Stimulated activated effector memory CD8-positive, alpha-beta T cell treated with anti-CD3 and anti-CD28 coated beads, Interleukin-12 subunit alpha, Interleukin-12 subunit beta, amount 100 ng/mL, for 72 hours (primary cell): ENCODE measurements at regions not wholly inside any gene's neighbourhood (a gene's known extent, or its start where the extent isn't known, plus 50 kb on each side); places are given as distances from the start of the nearest gene placed in this dataset.
"Not testable (repeated sequence)": the region's sequence is repeated elsewhere in the genome, so short reads cannot be mapped to it uniquely, and the experiment has no call there.

Source experiments
- ATAC-seq: fragments of 150-1000 bp; cut with Tn5 transposase; 2 replicates; pipeline ENCODE4 v1.10.0; 2021
- DNase-seq, 2 donors: peaks; one replicate each; pipeline ENCODE4 v3.0.0; 2021 to 2022; ENCODE audit warnings: low spot score in 2 of 2
- H3K27ac Mint-ChIP-seq: one replicate; pipeline ENCODE4 v1.8.0; 2022; ENCODE audit warnings: mild to moderate bottlenecking, mixed read lengths
- H3K36me3 Mint-ChIP-seq: one replicate; pipeline ENCODE4 v1.8.0; 2022; ENCODE audit warnings: mild to moderate bottlenecking, mixed read lengths
- H3K4me1 Mint-ChIP-seq: one replicate; pipeline ENCODE4 v1.8.0; 2022; ENCODE audit warnings: mixed read lengths
- H3K4me3 Mint-ChIP-seq: one replicate; pipeline ENCODE4 v1.8.0; 2022; ENCODE audit warnings: mild to moderate bottlenecking, mixed read lengths
- H3K9me3 Mint-ChIP-seq: one replicate; pipeline ENCODE4 v1.8.0; 2022; ENCODE audit warnings: mixed read lengths

DNA sequence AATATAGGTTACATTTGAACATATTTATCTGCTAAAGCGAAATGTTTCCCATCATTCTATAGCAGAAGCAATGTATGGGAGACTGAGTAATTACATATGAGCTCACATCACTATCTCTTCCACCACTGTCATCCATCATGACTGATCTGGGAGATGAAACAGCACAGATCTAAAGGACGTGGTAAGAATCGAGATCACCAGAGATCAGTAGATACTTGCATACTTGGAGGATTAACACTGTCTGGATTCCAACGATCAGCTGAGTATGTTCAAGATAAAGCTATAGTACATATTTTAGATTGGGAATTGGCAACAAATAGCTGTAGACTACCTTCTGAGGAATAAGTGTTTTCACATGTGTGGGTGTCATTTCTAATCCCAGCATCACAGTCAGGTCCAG is 94.6 kb downstream of the FOXD4L6 start:
- not testable (repeated sequence) for H3K27ac Mint-ChIP-seq, H3K4me1 Mint-ChIP-seq, H3K9me3 Mint-ChIP-seq, DNase-seq, H3K36me3 Mint-ChIP-seq, H3K4me3 Mint-ChIP-seq
- ATAC-seq: peak; percentile 21

GRCh38 chr9:41033360-41033759 is 95.1 kb downstream of the FOXD4L6 start:
- not testable (repeated sequence) for DNase-seq, H3K27ac Mint-ChIP-seq, H3K36me3 Mint-ChIP-seq, H3K4me3 Mint-ChIP-seq, H3K9me3 Mint-ChIP-seq, H3K4me1 Mint-ChIP-seq
- peak; percentile 51 for ATAC-seq

DNA sequence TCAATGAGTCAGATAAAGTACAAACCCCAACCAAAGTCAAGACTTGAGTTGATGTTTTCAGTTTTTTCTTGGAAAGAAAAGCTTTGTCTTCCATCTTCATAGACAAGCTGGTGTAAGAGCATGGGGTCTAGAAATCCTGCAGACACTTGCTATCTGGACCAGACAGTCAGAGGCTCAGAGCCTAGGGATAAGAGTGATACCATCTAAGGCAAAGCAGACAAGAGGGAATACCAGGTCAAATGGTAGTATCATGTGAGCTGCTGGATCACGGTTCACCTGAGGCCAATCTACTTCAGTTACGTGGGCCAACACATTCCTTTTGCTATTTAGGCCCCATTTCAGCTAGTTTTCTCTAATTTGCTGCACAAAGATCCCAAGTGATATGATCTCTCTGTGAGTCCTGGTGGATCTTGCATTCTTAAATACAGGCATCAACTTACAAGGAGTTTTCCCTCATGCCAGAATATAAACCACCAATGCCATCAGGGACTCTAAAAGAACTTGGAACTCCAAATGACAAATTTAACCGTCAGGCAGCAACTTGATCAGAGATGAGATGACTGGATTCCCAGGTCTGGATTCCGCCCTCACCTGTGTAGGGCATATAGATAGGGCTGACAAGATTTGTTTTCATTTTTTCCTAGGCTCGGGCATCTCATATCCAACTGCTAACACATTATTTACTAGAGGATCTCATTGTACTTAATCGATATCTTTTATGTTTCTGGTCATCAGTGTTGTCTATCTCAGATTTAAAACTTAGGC is 101.4 kb downstream of the FOXD4L6 start:
- H3K9me3 Mint-ChIP-seq, H3K27ac Mint-ChIP-seq, H3K4me3 Mint-ChIP-seq, H3K4me1 Mint-ChIP-seq, H3K36me3 Mint-ChIP-seq, DNase-seq: not testable (repeated sequence)
- ATAC-seq: peak; percentile 13

- not testable (repeated sequence) for ATAC-seq, H3K4me1 Mint-ChIP-seq, DNase-seq, H3K9me3 Mint-ChIP-seq, H3K36me3 Mint-ChIP-seq, H3K27ac Mint-ChIP-seq, H3K4me3 Mint-ChIP-seq
Observed at GRCh38 chr9:41022365-41022764, 106.1 kb downstream of the FOXD4L6 start.

DNA sequence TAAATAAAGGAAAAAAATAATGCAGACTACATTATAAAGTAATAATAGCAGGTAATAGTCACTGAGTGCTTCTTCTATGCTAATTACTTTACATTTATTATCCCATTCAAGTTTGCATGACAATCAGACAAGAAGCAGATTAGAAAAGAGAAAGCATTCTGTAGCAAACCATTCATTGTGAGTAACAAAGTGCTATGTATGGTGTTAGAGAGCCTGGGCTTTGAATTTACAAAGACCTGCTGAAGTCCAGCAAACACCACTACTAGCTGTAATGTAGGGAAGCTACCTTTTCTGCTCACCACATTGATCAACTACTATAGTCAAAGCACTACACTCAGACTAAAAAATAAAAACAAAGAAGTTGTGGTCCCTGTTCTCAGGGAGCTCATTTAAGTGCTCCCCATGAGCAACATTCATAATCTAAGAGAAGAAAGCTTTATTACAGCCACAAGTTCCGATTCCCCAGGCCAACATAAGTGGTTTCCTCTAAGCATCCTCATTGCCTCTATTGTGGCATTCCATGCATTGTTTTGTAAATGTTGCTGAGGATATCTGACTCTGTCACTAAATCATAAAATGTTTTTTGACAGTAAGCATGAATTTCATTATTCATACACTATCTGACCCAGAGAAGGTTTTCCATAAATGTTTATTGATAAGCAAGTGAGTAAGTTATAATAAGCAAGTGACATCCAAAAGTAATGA is 108.5 kb downstream of the FOXD4L6 start:
- not testable (repeated sequence) for H3K27ac Mint-ChIP-seq, H3K9me3 Mint-ChIP-seq, DNase-seq, H3K4me1 Mint-ChIP-seq, ATAC-seq, H3K4me3 Mint-ChIP-seq, H3K36me3 Mint-ChIP-seq

GRCh38 chr9:41018948-41019347 is 109.5 kb downstream of the FOXD4L6 start:
- H3K27ac Mint-ChIP-seq, H3K9me3 Mint-ChIP-seq, DNase-seq, ATAC-seq, H3K4me1 Mint-ChIP-seq, H3K4me3 Mint-ChIP-seq: not testable (repeated sequence)
- peaks cover 10% of the 10 kb centered on the region for H3K36me3 Mint-ChIP-seq

DNA sequence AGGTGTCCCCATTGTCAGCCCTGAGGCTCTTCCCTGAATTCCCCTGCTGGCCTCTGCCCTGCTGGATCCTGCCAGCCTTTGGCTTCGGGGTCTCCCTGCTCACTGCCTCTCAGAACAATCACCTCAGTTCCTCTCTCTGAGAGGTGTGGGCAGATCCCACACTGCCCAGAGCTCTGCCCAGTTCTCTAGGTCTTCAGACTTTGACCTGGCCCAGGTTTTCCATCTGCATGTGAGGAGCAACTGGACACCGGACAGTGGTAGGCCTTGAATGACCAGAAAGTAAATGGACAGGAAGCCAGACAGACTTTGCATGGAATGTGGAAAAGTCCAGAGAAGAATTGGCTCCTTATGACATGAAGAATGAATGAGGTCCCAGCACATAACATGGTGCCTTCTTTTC is 111.8 kb downstream of the FOXD4L6 start:
- not testable (repeated sequence) for DNase-seq, H3K9me3 Mint-ChIP-seq, H3K27ac Mint-ChIP-seq, H3K4me3 Mint-ChIP-seq, H3K4me1 Mint-ChIP-seq
- H3K36me3 Mint-ChIP-seq: peaks cover 33% of the 10 kb centered on the region
- ATAC-seq: peak; percentile 42

- peaks cover 39% of the 10 kb centered on the region for H3K4me1 Mint-ChIP-seq
- H3K4me3 Mint-ChIP-seq, DNase-seq, H3K27ac Mint-ChIP-seq, ATAC-seq, H3K9me3 Mint-ChIP-seq: not testable (repeated sequence)
- H3K36me3 Mint-ChIP-seq: peaks cover 60% of the 10 kb centered on the region
Observed at GRCh38 chr9:40999952-41000700, 128.4 kb downstream of the FOXD4L6 start.

DNA sequence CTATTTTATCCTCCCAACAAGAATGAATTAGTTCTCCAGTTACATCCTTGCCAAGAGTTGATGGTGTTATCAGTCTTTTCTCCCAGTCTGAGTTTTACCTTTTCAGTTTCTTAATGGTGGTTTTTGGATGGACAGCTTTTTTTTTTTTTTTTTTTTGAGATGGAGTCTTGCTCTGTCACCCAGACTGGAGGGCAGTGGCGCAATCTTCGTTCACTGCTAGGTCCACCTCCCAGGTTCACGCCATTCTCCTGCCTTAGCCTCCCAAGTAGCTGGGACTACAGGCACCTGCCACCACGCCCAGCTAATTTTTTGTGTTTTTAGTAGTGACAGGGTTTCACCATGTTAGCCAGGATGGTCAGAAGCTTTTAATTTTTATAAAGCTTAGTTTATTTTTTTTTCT is 133.0 kb downstream of the FOXD4L6 start:
- DNase-seq, H3K27ac Mint-ChIP-seq, ATAC-seq, H3K9me3 Mint-ChIP-seq, H3K4me3 Mint-ChIP-seq: not testable (repeated sequence)
- Mint-ChIP-seq H3K36me3 (peaks cover 62% of the 10 kb centered on the region), H3K4me1 (peaks cover 43% of the 10 kb centered on the region)

DNA sequence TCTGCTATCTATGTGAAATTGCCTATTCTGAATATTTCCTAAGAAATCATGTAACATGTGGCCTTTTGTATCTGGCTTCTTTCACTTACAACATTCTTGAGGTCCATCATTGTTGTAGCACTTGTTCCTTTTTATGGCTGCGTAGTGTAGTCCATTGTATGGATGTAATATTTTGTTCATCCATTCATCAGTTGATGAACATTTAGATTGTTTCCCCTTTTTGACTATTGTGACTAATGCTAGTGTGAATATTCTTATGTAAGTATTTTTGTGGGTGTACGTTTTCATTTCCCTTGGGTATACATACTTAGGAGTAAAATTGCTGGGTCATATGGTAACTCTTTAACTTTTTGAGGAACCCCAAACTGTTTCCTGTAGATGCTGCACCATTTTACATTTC is 134.6 kb downstream of the FOXD4L6 start:
- Mint-ChIP-seq H3K36me3 (peaks cover 48% of the 10 kb centered on the region), H3K4me1 (peaks cover 30% of the 10 kb centered on the region)
- not testable (repeated sequence) for H3K9me3 Mint-ChIP-seq, ATAC-seq, H3K4me3 Mint-ChIP-seq, DNase-seq, H3K27ac Mint-ChIP-seq

GRCh38 chr9:40993375-40993774 is 135.1 kb downstream of the FOXD4L6 start:
- ATAC-seq, H3K9me3 Mint-ChIP-seq, H3K27ac Mint-ChIP-seq, DNase-seq, H3K4me3 Mint-ChIP-seq: not testable (repeated sequence)
- Mint-ChIP-seq H3K4me1 (peaks cover 29% of the 10 kb centered on the region), H3K36me3 (peaks cover 43% of the 10 kb centered on the region)

GRCh38 chr9:40992472-40992821 is 136.0 kb downstream of the FOXD4L6 start:
- H3K4me3 Mint-ChIP-seq, DNase-seq, H3K27ac Mint-ChIP-seq, H3K9me3 Mint-ChIP-seq, ATAC-seq: not testable (repeated sequence)
- peaks cover 31% of the 10 kb centered on the region for H3K4me1 Mint-ChIP-seq
- peaks cover 34% of the 10 kb centered on the region for H3K36me3 Mint-ChIP-seq

DNA sequence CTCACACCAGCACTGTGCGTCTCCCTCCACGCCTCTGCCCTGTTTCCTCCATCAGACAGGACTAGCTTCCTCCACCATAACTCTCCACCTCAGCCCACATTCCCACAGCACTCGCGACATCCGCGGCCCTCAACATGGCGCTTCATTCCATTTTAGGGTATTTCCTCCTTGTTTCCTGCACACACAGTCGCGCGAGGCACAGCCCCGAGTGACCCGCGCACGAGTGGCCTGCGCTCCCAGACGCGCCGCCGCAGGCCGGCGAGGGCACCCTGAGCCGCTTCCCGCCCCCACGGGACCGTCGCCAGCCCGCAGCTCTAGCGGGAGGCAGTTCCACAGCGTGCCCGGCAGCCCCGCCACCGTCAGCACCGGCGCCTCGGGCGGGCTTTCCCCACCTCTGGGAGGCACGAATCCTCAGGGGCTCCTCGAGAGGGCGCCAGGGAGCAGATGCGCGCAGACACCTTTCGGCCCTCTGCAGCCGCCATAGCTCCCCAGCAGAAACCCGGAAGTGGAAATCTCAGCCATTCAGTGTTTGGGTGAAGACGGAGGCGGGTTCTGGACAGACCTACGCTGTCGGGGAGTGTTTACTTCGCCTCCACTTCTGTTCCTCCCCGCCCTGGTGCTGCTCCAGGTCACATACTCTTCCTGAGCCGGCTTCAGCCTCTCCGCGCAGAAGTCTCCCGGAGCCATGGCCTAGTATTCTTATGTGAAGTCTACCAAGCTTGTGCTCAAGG is 136.6 kb downstream of the FOXD4L6 start:
- peaks cover 29% of the 10 kb centered on the region for H3K36me3 Mint-ChIP-seq
- not testable (repeated sequence) for H3K4me3 Mint-ChIP-seq, H3K27ac Mint-ChIP-seq, H3K9me3 Mint-ChIP-seq
- DNase-seq: peak; percentile 100
- H3K4me1 Mint-ChIP-seq: peaks cover 25% of the 10 kb centered on the region
- ATAC-seq: peak; percentile 100

GRCh38 chr9:40991100-40991740 is 137.3 kb downstream of the FOXD4L6 start:
- peaks cover 22% of the 10 kb centered on the region for H3K36me3 Mint-ChIP-seq
- ATAC-seq, DNase-seq, H3K27ac Mint-ChIP-seq, H3K9me3 Mint-ChIP-seq, H3K4me3 Mint-ChIP-seq: not testable (repeated sequence)
- peaks cover 20% of the 10 kb centered on the region for H3K4me1 Mint-ChIP-seq
